Posterior cingulate gyrus (tissue), 11 donors: ENCODE measurements at regions not wholly inside any gene's neighbourhood (a gene's known extent, or its start where the extent isn't known, plus 50 kb on each side); places are given as distances from the start of the nearest gene placed in this dataset.

Experiments
- DNase-seq, 10 donors: peaks; one replicate each; pipeline versions ENCODE4 v3.0.0 to v3.0.0-alpha.2; 2020 to 2021; ENCODE audit warnings: mixed read lengths in 3 of 10
- intact Hi-C: fragments of 100-400 bp; cut with DNase I; formaldehyde crosslinking; loops from one replicate; pipeline ENCODE4 v1.15.1; 2023

DNA sequence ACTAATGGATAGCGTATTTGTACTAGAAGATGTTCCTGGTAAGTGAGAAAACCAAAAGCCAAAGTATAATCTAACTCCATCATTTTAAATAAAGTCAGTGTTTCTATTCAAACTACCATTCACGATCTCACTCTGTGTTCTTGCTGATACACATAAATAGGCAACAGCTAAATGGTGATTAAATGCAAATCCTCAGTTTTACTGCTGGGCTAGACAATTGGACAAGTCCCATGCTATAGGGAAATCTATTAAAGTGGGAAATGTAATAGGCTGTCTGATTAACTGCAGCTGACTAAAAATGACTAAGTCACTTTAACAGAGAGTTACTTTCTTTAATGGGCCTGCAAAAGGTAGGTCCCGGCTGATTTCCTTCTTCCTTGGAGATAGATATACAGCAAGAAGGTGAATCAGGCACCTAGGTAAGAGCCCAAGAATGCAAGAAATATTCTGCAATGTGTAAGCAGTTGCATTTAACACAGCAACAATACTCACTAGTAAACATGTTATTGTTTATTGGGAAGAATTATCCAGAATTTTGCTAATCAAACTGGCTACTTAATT, 298.4 kb downstream of the SLITRK6 start:
- intact Hi-C loops, result no loop called here

DNA sequence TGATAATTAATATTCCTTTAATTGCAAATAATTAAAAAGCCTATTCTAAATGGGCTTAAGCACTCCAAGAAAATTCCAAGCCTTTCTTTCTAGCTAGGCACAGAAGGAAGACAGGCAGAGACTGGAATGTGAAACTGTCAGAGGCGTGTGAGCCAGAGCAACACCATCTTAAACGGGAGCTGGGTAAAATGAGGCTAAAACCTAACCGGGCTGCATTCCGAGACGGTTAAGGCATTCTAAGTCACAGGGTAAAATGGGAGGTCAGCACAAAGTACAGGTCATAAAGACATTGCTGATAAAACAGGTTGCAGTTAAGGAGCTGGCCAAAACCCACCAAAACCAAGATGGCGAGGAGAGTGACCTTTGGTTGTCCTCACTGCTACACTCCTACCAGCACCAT, 300.4 kb downstream of the SLITRK6 start:
- intact Hi-C loops, result no loop called here

More for the DNA sequence above, 298.4 kb downstream of the SLITRK6 start:
- no peak for DNase-seq

DNA sequence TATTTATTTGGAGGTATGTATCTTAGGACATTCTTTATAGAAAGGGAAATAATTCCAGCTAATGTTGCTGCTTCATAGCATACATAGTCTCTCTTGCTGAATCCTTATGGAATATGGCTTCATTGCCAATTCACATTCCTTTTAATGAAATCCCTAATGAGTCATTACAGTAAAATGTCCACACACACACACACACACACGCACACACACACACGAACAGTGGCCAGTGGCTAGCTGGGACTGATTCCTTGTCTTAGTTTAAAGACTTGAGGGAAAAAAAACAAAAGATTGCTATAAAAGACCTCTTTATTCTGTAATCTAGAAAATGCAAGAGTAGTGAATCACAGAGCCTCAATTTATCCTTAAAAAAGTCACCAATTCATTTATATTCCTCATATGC, 301.6 kb downstream of the SLITRK6 start:
- intact Hi-C loops, result no loop called here
- peak in 1 of 10 donors; percentile 52 for DNase-seq

More for the DNA sequence above, 300.4 kb downstream of the SLITRK6 start:
- no peak for DNase-seq

DNA sequence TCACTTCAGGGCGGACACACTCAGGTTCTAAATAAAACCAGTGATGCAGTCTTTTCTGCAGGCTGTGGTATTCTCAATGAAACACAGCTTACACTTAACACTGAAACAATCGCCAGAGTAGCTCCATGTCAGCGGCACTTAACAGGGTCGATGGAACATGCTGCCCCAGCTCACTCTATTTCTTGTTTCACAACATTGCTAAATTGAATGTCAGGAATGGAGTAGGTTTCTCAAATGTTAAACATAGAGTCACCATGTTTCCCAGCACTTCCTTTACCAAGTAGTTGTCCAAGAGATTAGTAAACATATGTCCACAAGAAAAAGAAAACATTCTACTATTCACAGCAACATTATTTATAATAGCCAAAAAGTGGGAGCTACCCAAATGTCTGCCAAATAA, 306.9 kb downstream of the SLITRK6 start:
- no peak for DNase-seq
- intact Hi-C loops, result no loop called here

DNA sequence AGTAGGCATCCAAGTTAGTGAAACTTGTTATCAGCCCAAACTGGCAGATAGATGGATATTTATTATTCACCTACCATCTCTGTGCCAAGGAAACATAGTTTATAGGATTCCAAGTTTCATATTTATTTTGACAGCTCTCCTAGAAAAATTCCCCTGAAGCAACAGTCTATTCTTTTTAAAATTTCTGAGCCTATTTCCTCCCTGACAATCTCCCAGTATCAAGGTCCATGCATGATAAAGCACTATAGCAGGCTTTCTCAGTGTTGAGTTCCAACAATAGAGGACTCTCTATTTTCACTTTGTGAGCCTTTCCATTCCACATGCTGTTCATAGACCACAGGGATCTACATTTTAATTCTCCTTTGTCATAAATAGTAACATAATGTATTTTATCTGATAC, 312.6 kb downstream of the SLITRK6 start:
- intact Hi-C loops, result no loop called here
- no peak for DNase-seq

DNA sequence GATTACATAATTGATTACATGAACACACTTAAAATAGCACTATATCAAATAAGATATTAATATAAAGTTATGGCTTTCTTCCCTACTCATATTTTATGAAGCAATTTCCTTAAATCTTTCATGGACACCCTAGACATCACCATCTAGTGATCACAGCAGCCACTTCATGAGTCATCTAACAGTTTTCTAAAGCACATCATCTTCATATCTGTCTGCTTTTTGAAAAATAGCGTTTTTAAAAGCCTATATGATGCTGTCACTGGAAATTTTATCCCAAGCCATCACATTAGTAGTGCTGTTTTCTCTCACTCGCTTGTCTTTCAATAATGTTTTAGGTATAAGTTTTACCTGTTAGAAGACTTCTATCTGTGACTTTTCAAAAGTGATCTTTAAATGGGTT, 326.1 kb downstream of the SLITRK6 start:
- no peak for DNase-seq
- intact Hi-C loops, result no loop called here

DNA sequence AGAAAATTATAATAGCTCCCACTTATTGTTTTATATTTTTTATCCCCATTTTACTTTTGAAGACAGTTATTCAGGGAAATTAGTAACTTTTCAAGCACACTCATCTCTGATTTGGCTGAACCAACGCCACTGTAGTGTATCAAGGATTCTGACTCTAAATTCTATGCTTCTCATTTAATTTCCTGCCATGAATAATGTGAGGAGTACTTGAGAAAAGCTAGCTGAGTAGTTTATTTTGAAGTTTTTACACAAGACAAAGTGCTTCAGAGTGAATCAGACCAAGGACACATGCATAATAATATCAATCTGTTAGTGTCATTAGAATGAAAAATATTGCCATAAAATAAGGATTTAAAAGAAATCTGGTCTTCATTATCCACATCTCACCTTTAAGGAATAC, 329.9 kb downstream of the SLITRK6 start:
- intact Hi-C loops, result no loop called here
- no peak for DNase-seq

DNA sequence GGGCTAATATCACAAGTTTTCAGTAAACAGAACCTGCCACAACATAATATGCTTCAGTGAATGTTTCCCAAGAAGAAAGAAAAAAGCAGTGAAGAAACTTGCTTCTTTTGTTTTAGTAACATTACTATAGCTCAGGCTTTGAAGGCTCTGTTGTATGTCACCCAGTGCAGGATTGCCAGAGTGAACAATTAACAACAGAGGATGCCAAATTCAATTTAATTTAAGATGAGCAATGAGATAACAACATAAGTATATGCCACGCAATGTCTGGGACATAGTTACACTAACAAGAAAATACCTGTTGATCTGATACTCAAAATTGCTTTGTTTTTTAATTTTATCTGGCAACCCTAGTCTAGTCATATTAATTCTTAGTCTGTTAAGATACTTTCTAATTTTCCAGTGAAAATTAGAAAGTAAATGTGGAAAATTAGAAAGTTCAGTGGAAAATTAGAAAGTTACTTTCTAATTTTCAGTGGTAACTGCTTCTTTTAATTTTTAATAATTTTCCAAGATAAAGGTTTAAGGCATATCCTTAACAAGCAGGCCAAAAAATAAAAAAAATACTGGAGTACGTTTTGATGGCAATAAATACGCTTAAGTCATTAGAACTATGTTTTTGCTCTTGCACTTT, 336.3 kb downstream of the SLITRK6 start:
- DNase-seq, result no peak
- intact Hi-C loops, result no loop called here

DNA sequence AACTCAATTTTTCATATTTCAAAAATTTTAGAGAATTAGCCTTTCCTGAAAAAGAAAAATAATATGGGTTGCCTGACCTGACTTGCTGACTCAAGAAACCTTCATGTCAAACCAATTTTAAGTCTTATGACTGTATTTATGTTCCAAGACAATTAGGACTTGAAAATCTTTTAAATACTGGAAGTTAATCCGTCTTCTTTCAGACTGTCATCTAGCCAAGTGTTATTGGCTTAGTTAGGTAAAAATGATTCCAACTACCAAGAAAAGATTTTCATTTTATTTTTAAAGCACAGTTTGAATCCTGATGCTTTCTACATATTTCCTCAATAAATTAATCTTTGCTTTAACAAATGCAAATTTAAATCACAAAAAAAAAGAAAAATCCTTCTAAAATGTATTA, 337.6 kb downstream of the SLITRK6 start:
- intact Hi-C loops, result no loop called here

DNA sequence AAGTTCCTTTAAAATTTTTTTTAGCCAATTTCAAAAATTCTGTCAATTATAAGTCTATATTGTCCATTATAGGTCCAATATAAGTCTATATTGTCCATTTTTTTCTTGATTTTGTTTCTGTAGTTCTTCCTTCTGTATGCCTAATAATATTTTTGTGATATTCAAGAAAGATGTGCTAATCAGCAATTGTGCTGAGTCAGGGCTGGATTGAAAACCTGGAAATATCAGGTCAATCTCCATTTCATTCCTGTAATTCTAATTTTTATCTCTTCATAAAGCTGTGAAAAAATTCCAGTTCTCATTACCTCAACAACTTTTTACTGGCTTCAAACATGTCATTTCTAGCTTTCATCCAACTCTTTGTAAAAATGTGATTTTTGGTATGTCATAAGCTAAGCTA, 353.7 kb downstream of the SLITRK6 start:
- DNase-seq, result no peak
- intact Hi-C loops, result no loop called here

More for the DNA sequence above, 337.6 kb downstream of the SLITRK6 start:
- DNase-seq, result no peak

DNA sequence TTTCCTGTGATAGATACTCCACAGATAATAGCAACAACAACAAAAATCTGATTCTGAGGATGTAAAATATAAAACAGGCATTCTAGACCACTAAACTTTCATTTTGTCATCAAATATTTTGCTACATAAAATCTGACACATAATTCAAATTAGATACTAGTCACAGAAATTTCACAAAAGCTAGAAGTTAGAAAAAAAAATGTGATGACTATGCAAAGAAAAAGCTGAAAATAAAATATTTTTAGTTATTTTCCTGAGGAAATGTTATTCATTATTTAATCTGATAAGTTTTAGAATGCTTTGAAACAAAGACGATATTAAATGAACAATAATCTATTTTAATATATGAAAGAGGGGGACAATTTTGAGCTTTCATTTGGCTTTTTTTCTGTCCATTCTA, 357.2 kb downstream of the SLITRK6 start:
- DNase-seq, result no peak

DNA sequence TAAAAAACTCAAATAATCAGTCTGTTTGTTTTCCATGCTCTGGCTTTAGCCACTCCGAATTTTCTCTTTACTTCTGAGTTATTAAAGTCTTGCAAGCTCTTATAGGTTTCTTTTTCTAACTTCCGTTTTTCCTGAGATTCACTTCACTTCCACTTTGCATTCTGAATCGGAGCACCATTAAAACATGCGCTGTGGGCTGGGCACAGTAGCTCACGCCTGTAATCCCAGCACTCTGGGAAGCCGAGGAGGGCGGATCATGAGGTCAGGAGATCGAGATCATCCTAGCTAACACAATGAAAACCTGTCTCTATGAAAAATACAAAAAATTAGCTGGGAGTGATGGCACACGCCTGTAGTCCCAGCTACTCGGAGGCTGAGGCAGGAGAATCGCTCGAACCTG, 357.9 kb downstream of the SLITRK6 start:
- no peak for DNase-seq

More for the DNA sequence above, 357.2 kb downstream of the SLITRK6 start:
- intact Hi-C loops, result no loop called here

DNA sequence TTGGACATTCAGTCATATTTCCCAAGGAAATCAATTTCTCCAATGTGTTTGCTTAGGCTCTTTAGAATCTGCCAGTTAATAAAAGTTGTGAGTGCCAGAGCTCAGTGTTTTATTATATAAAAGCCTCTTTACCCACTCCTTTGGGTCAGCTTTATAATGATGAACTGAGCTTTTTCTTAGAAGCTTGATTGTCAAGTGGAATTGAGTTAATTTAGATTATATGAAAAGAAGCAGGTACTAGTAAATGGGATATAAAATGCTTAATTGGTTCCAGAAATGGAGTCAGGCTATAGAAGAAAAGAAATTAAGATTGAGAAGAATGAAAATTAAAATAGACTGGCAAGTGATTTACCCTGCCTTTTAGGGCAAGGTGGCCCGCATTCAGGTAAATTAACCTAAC, 363.2 kb downstream of the SLITRK6 start:
- intact Hi-C loops, result no loop called here
- DNase-seq, result no peak

More for the DNA sequence above, 357.9 kb downstream of the SLITRK6 start:
- intact Hi-C loops, result no loop called here

DNA sequence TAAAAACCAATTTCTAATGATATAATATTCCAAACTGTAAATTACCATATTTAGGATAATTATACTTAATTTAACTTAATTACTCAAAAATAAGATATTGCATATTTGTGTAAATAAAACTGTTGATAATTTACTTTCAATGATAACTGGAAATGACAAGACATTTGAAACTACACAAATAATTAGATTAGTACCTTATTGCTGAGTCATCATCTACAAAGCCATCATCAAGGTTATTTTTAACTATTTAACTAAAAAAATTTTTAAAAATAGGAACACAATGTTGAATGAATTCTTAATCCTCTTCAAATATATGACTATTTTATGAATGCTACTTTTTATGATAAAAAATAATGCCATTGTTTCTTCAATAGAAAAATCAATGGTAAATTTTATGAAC, 364.3 kb downstream of the SLITRK6 start:
- no peak for DNase-seq
- intact Hi-C loops, result no loop called here

DNA sequence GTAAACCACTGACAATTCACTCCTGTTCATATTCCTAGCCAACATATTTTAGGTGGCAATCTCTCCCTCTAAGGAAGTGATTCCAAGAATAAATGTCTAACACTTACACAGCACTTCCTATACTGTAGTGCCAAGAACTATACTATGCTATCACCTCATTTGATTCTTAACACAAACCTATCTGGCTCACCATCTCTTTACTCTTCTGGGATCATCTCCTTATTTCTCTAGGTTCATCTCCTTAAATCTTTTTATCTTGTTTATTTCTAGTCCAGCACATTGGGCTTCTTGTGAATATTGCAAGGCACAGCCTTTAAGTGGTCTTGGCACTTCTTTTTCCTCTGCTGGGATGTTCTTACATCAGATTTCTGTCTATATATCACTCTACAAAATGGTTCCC, 366.3 kb downstream of the SLITRK6 start:
- intact Hi-C loops, result no loop called here
- DNase-seq, result no peak

DNA sequence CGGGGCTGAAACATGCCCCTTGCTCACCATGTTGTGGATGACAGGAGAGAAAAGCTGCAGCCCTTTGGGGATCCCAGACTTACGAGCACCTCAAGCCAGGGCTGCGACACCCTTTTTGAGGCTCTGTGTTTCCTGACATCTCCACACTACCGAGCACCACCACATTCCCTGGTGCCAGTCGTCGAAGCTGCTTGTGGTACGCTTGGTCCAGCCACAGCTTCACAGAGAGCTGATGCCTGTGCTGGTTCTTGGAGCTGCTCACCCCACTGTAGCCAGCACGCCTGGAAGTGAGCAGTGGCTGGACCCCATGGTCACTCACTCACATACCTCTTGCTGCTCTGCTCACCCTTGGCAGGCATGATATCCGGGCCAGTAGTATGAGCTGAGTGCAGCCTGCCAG, 367.5 kb downstream of the SLITRK6 start:
- peak in 1 of 10 donors; percentile 59 for DNase-seq
- intact Hi-C loops, result no loop called here

DNA sequence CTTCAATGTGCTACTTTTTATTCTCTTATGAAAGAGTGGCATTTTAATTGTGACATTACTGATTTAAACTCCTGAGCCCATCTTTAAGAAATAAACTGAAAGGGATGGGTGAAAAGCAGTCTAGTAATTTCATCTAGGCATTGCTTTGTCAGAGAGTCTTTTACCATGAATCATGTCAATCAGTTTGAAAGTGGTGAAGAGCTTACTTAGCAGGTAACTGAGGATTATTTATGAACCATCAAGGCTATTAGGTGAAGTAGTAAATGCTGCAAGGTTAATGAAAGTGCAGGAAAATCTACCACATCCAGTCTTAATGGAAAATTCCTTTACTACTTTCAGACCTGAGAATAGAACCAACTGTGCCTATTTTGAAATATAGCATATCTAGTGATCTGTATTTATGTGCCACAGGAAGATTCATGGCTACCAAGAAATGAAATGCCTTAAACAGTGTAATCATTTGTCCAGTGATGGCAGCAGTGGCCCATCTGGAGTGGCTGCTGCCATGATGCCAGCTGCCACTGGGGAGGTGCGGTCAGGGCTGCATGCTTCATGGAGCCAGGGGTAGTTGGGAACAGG, 368.9 kb downstream of the SLITRK6 start:
- intact Hi-C loops, result no loop called here
- DNase-seq, result no peak

DNA sequence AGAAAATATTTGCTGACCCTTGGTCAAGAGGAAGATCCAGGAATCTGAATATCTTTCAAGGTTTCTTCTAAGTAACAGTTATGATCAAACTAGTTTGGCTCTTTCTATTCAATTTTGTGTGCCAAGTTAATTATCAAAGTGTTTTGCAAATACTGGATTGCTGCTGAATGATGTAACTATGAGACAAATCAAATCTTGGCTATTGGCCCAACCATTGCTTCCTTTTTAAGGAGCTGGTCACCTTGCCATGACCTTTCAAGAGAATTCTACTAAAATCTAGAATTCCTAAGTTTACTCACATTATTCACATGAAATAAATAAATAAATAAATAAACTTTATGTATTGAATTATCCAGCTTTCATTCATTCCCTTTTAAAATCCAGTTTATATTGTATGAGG, 371.8 kb downstream of the SLITRK6 start:
- intact Hi-C loops, result no loop called here
- no peak for DNase-seq

DNA sequence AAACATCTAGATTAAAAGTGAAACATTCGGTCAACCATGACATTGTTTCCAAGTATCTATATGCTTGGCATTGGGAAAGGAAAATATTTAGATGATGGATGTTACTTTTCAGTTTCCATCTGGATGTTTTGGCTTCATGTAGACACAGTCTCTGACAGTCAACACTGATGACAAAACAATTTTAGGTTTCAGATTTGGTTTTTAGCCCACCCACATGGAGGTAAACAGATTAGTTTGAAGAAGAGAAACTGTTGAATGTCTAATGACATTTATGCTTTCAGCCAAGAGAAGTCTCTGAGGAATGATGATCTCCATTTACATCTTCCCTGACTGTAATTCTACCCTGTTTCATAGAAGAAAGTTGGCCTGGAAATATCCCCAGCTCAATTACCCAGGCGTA, 379.1 kb downstream of the SLITRK6 start:
- intact Hi-C loops, result no loop called here
- no peak for DNase-seq

DNA sequence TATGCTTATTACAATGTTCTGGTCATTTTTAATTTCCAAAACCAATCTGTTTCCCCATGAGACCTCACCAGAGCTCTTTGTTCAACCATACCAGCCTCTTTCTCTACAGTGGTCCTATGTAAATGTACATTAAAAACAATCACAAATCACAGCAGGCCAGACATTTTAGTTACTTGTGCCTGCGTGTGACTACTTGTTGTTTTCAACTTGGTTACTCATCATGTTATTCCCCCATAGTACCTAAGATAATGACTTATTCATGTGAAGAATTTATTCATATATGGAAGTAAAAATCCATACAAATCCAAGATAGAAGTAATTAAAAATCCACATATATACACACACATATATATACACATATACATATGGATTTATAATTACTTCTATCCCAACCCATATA, 379.6 kb downstream of the SLITRK6 start:
- DNase-seq, result no peak
- intact Hi-C loops, result no loop called here

DNA sequence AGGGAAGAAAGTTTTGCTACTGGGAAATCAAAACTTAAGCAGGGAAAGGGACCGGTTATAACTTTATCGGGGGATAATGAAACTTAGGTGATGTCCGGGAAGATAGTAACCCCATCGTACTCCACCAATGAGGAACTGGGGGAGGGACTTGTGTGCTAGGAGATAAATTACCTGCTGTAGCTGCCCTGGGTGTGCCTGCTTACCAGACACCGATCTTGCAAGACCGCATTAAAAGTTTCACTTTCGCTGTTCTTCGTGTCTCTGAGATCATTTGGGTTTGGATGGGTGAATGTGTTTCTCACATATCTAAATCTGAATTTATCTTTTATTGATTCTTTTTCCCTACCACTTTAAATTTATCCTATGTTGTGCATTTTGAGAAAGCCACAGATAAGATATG, 381.4 kb downstream of the SLITRK6 start:
- no peak for DNase-seq
- intact Hi-C loops, result no loop called here

DNA sequence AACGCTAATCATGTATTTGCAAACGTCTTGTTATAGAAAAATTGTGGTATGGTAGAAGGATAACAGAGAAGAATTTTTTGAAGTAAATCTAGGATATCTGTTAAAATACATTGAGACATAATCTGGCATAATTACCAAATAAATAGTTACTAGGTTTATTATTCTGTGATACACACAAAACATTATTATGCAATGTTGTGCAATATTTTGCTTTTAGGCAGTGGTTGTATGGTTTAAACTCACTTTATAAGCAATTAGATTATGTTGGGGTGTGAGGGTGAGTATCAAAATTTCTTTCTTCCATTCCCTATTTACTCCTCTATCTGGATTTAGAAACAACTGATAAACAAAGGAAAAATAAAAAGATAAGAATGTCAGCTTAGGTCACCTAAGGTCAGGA, 385.6 kb downstream of the SLITRK6 start:
- no peak for DNase-seq
- intact Hi-C loops, result no loop called here
